Smooth muscle cell of the brain vasculature (primary cell): ENCODE measurements at regions not wholly inside any gene's neighbourhood (a gene's known extent, or its start where the extent isn't known, plus 50 kb on each side); places are given as distances from the start of the nearest gene placed in this dataset.
"Not testable (repeated sequence)": the region's sequence is repeated elsewhere in the genome, so short reads cannot be mapped to it uniquely, and the experiment has no call there.

Source experiments
- DNase-seq: peaks from one replicate; pipeline ENCODE4 v3.0.0-alpha.2; 2012; ENCODE audit warnings: low read depth, low spot score

GRCh38 chr3:10625323-10625722 is 119.9 kb upstream of the ATP2B2 start:
- DNase-seq = no peak

DNA sequence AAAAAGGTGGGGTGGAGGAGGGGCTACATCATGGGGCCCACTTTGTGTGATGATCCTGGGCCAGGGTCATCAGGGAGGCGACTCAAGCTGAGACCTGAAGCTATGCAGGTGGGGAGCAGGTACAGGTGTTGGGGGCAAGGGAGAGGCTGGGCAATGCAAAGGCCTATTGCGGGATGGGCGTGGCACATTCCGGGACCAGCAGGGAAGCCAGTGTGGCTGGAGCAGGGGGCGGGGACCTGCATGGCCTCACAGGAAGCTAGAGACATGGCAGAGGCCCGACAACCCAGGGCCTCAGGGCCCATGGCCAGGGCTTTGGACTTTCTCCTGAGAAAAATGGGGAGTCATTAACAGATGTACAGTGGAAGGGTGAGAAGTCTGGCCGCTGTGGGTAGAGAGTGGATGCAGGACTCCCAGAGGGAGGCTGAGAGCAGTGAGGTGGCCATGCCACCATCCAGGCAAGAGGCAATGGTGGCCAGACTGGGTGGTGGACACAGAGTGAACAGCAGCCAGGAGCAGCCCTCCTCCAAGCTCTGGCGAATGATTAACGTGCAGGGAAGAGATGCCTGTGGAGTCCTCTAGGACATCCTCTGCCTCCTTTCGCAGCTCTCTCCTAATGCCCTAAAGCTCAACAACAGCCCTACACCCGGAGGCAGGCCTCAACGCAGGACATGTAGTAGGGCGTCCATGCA is 122.6 kb upstream of the ATP2B2 start:
- no peak for DNase-seq

DNA sequence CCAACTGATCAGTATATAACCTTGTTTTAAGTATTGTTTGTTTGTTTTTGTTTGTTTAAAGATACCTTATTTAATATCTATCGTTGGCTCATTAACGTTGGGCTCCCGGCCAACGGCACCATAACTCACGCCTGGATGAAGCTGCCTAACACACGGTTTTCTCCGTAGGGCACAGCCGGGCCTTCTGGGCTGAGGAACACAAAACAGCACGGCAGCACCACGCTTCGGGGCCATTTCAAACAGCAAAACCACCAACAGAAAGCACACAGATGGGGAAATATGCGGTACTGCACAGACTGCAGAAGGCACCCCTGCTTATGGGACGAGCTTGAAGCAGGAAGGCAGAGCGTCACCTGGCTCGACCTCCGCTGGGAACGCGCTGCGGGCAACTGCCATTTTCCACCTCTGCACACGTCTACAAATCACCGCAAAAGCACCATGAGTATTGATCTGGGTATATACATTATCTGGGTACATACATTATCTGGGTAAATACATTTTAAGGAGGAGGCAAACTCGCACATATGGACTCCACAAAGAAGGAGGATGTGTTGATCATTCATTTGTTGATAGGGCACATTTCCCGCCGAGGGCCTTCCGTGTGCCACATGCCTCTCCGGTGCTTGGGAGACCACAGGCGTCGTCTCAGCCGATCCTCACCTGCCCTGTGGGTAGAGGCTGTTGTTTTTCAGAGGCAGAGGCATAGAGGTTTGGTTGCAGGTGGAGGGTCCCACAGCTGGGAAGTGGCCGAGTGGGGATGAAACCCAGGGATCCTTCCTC is 123.7 kb upstream of the ATP2B2 start:
- DNase-seq = no peak

GRCh38 chr3:10629671-10630040 is 124.3 kb upstream of the ATP2B2 start:
- no peak for DNase-seq

GRCh38 chr3:10631224-10631623 is 125.8 kb upstream of the ATP2B2 start:
- DNase-seq = no peak

DNA sequence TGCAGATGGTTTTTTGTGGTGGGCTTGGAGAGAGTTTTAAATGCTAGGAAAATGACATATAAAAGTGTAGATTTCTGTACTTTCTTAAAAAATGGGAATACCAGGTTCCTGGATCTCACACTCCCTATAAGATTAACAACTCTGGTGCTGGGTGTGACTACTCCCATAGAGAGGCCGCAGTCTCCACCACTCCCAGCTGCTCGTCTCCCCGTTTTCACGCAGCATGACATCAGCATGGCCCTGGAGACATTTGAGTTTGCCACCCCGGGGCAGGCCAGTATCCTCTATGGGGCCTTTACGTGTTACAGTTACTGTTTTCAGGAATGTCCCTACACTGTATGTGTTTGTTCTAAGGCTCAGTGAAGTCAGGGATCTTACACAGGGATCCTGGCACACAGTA is 126.7 kb upstream of the ATP2B2 start:
- DNase-seq = no peak

GRCh38 chr3:10632741-10633140 is 127.4 kb upstream of the ATP2B2 start:
- DNase-seq = no peak

DNA sequence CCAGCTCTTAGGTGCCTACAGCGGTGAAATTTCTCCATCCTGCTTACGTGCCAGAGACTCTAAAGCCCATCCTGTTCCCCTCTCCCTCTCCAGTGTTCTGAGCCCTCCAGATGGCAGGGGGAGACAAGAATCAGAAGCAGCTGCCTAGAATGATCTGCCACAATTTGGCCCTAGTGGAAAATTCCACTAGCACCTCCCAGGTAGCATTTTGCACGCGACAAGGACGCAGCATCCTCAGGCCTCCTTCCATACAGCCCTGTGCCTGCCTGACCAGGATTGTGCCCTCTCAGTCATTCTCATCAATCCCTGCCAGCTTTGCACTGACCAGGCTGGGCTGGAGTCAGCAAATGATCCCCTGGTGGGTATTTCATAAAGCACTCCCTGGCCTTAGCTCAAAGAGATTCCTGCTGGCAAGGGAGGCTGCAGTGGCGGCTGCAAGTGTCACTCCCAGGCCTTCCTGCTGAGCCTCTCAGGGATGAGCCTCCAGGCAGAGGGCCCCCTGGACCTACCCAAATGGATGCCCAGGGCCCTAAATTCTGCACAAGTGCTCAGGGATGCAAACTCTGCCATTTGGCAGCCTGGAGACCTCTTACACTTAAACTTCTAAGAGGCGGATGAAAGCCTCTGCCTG is 130.2 kb upstream of the ATP2B2 start:
- no peak for DNase-seq

GRCh38 chr3:10637342-10637741 is 132.0 kb upstream of the ATP2B2 start:
- DNase-seq = no peak

DNA sequence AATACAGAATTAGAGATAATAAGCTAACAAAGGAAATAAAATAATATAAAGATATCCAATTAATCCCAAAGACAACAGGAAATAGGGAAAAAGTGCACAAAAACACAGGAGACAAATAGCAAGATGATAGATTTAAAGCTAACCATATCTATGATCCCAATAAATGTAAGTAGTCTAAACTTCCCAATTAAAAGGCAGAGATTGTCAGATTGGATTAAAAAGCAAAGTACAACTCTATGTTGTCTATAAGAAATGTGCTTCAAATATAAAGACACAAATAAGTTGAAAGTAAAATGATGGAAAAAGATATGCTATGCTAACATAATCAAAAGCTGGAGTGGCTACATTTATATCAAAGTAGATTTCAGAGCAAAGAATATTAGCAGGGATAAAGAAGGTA is 133.1 kb upstream of the ATP2B2 start:
- DNase-seq = no peak

- DNase-seq = no peak
Measured at GRCh38 chr3:10641760-10642159, 136.4 kb upstream of the ATP2B2 start.

DNA sequence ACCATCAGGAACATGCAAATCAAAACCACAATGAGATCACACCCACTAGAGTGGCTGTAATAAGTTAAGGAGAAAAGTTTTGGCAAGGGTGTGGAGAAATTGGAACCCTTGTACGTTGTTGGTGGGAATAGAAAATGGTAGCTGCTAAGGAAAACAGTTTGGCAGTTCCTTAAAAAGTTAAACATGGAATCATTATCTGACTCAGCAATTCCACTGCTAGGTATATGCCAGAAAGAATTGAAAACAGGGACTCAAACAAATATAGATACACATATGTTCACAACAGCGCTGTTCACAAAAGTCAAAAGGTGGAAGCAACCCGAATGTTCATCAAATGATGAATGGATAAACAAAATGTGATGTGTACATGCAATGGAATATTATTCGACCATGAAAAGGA is 138.8 kb upstream of the ATP2B2 start:
- no peak for DNase-seq

GRCh38 chr3:10645800-10646199 is 140.4 kb upstream of the ATP2B2 start:
- DNase-seq = no peak

GRCh38 chr3:10646531-10647335 is 141.3 kb upstream of the ATP2B2 start:
- no peak for DNase-seq

DNA sequence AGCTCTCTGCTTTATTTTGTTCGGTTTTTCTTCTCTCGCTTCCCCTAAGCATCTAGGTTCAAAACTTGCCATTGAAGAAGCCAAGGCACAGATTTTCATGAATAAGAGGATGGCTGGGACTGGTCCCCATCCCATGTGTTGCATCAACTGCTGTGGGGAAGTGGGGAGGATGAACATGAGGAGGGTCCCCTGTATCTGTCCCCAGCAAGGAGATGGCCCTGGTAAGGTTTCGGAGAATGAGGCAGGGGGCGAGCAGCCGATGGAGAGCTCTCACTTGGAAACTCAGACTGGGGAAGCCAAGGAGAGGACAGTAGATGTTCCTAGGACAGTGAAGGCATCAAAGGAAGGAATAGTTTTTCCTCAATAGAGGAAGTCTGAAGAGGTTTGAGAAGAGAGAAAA is 142.0 kb upstream of the ATP2B2 start:
- DNase-seq = no peak

GRCh38 chr3:10648181-10648580 is 142.8 kb upstream of the ATP2B2 start:
- no peak for DNase-seq

DNA sequence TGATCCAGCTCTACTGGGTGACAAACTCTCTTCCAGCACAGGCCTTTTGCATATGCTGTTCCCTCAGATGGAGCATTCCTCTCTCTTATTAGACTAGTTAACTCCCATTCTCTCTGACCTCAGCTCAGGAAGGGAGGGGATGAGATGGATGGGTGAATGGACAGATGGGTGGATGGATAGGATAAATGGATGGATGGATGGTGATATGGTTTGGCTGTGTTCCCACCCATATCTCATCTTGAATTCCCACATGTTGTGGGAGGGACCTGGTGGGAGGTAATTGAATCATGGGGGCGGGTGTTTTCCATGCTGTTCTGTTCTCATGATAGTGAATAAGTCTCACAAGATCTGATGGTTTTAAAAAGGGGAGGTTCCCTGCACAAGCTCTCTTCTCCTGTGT is 144.1 kb upstream of the ATP2B2 start:
- DNase-seq = not testable (repeated sequence)

GRCh38 chr3:10651506-10651905 is 146.1 kb upstream of the ATP2B2 start:
- DNase-seq = no peak

DNA sequence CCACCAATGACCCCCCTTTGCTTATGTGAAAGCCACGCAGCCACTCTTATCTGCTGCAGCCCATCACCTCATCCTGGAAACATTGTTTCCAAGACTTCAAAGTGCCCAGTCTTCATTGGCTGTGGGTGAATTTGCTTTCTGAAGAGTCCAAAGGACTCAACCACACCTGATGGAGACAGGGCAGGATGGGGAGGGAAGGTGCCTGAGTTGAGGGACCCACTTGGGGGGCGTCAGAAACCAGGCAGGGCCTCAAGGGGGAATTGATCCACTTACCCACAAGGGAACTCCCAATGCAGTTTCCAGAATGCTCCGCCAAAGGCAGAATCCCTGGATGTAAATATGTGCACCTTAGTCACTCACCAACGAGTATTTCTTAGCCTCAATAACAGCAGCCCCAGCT is 147.9 kb upstream of the ATP2B2 start:
- DNase-seq = no peak

DNA sequence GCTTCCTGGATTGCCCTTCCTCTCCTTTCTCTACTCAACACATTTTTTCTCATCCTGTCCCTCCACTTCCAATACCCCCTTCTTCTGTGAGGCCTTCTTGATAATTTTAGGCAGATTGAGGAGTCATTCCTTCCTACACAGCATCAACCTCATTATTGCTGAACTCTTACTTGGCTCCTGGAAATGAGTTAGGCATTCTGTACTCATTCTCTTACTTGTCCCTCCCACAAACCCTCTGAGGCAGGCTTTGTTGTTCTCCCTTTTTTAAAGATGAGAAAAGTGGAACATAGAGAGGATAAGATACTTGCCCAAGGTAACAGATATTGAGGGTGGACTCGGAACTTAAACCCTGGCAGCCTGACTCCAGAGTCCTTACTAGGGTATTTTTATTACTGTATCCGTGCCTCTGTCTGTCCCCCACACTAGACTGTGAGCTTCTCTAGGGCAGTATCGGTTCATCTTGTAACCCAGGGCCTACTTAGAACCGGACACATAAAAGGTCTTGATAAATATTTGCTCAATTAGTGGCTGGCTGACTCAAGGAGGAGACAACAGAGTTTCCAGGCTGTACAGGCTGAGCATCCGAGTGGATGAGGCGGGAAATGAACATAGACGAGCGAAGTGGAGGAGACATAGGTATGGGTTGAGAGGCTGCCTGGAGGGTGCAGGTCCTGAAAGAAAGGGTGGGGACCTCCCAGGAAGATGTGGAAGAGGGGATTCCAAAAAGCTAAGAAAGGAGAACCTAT is 148.7 kb upstream of the ATP2B2 start:
- no peak for DNase-seq

DNA sequence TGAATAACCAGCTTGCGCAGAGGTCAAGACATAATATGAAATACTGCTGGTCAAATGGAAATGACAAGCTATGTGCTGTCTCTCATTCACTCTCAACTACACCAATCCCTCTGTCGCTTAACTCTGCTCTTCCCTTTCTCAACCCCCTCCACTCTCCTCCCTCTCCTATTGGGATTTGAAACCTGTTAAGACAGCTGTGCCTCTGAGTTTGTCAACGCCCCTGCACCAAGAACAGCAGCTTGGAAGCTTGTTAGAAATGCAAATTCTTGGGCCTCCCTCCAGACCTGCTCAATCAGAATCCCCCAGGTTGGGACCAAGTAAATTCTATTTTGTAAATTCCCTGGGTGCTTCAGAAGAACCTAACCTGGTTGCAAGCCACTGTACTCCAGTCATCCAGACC is 149.7 kb upstream of the ATP2B2 start:
- DNase-seq = no peak
